Activated CD8-positive, alpha-beta memory T cell treated with anti-CD3 and anti-CD28 coated beads for 36 hours (primary cell): ENCODE measurements at regions not wholly inside any gene's neighbourhood (a gene's known extent, or its start where the extent isn't known, plus 50 kb on each side); places are given as distances from the start of the nearest gene placed in this dataset.
"Not testable (repeated sequence)": the region's sequence is repeated elsewhere in the genome, so short reads cannot be mapped to it uniquely, and the experiment has no call there.

Experiments
- CTCF ChIA-PET: fragments of 350-600 bp; sonication (Branson Sonifier 250); formaldehyde crosslinking; loops from one replicate; lab custom pipeline; 2021; ENCODE audit warnings: antibody characterized with exemption; lab: Charles Lee
- POLR2A ChIA-PET: fragments of 350-600 bp; sonication (Branson Sonifier 250); formaldehyde crosslinking; loops from one replicate; lab custom pipeline; 2021; ENCODE audit warnings: antibody characterized with exemption; lab: Charles Lee

GRCh38 chr6:27188061-27188884, 59.2 kb upstream of the PRSS16 start:
- CTCF ChIA-PET = interaction anchor here (0.6 to 1.0 kb wide), 5 partner anchors 26 to 1796 kb away, joined by 3 to 5 read pairs (median 3); no protein-coding TSS in a partner anchor
- POLR2A ChIA-PET = no interaction called here

GRCh38 chr6:27188885-27189418, 58.5 kb upstream of the PRSS16 start:
- CTCF ChIA-PET = interaction anchor here (1.0 kb wide), 1 partner anchor 27 kb away, joined by 3 read pairs; no protein-coding TSS in a partner anchor
- POLR2A ChIA-PET = no interaction called here

- POLR2A ChIA-PET = no interaction called here
- CTCF ChIA-PET = interaction anchor here (0.7 to 1.0 kb wide), 2 partner anchors 48 to 120 kb away, joined by 3 read pairs; no protein-coding TSS in a partner anchor
Measured at GRCh38 chr6:27190126-27190525, 57.4 kb upstream of the PRSS16 start.

DNA sequence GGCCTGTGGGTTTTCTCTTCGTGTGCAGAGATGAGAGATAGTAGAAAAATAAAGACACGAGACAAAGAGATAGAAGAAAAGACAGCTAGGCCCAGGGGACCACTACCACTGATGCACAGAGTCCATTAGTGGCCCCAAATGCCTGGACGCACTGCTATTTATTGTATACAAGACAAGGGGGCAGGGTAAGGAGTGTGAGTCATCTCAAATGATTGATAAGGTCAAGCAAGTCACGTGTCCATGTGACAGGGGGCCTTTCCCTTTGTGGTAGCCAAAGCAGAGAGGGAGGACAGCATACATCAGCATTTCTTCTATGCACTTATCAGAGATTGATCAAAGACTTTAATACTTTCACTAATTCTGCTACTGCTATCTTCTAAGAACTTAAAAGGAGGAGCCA, 53.0 kb upstream of the PRSS16 start:
- CTCF ChIA-PET, POLR2A ChIA-PET: not testable (repeated sequence)

GRCh38 chr6:27195547-27195946, 52.0 kb upstream of the PRSS16 start:
- CTCF ChIA-PET, POLR2A ChIA-PET: not testable (repeated sequence)
